ENCODE measurements at regions not wholly inside any gene's neighbourhood (a gene's known extent, or its start where the extent isn't known, plus 50 kb on each side); places are given as distances from the start of the nearest gene placed in this dataset.

DNA sequence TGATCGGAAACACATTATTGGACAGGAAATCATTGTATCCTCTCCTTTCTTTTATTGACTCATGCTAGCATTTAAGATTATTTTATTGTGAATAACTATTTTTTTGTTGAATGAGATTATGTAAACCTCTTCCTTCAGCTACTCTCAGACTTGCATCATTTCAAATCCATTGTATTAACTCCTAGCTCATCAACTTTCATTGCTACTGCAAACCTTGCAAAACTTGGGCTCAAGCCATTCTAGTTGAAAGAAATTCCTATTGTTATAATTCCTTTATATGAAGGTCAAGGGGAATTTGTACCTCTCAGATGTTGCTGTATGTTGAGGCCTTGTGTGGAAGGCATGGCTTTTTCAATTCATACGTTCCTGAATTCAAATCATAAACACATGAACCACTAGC is 1764.6 kb downstream of the SUCLG1 start:
- H3K79me2 ChIP-seq (ENCODE audit: low read length): no peaks in the 10 kb centered on the region
- no peak overlapping the region; the same call in 1 of the 2 replicates for H2AFZ ChIP-seq (ENCODE audit: low read length)
- no peaks in the 10 kb centered on the region for H3K9me2 ChIP-seq (replicated peaks; ENCODE audit: low read length)
- no peaks in the 10 kb centered on the region for H3K36me3 ChIP-seq (ENCODE audit: low read depth, low read length)
- no peak for ATAC-seq
- no TSS peak for BruUV-seq (replicated peaks)
- CTCF ChIA-PET: no interaction called here
- H3K9ac ChIP-seq (ENCODE audit: low read length): no peak overlapping the region
- H3K9me3 ChIP-seq (ENCODE audit: low read length): no peaks in the 10 kb centered on the region
- intact Hi-C loops (cut with micrococcal nuclease): no loop called here
- H3K4me3 ChIP-seq (ENCODE audit: low read length): no peak overlapping the region
- no peaks in the 10 kb centered on the region for H4K20me1 ChIP-seq (ENCODE audit: low read length)
- TF ChIP-seq EZH2phosphoT487 (IDR thresholded peaks at IDR 0.05; ENCODE audit: borderline replicate concordance, low read length) (no peak), EZH2 (IDR thresholded peaks at IDR 0.05; ENCODE audit: low read length, unreplicated experiment) (no peak)
- TF ChIP-seq, protein P1, sequence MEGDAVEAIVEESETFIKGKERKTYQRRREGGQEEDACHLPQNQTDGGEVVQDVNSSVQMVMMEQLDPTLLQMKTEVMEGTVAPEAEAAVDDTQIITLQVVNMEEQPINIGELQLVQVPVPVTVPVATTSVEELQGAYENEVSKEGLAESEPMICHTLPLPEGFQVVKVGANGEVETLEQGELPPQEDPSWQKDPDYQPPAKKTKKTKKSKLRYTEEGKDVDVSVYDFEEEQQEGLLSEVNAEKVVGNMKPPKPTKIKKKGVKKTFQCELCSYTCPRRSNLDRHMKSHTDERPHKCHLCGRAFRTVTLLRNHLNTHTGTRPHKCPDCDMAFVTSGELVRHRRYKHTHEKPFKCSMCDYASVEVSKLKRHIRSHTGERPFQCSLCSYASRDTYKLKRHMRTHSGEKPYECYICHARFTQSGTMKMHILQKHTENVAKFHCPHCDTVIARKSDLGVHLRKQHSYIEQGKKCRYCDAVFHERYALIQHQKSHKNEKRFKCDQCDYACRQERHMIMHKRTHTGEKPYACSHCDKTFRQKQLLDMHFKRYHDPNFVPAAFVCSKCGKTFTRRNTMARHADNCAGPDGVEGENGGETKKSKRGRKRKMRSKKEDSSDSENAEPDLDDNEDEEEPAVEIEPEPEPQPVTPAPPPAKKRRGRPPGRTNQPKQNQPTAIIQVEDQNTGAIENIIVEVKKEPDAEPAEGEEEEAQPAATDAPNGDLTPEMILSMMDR (conservative IDR thresholded peaks at IDR 0.05; ENCODE audit: low read depth, low read length): no peak
- no peak for DNase-seq
- no peak overlapping the region for H3K27ac ChIP-seq (ENCODE audit: low read length)
- H3K4me2 ChIP-seq (ENCODE audit: low read length): 0 out of 2 replicates have a peak overlapping the region, but pooled peaks have one; percentile 13
- H3F3A ChIP-seq (ENCODE audit: low read length, unreplicated experiment): no peaks in the 10 kb centered on the region
- POLR2A ChIA-PET (ENCODE audit: unreplicated experiment): no interaction called here
- no peaks in the 10 kb centered on the region for H3K4me1 ChIP-seq (ENCODE audit: insufficient read depth, low read length)
- H3K27me3 ChIP-seq (ENCODE audit: low read length): no peaks in the 10 kb centered on the region

DNA sequence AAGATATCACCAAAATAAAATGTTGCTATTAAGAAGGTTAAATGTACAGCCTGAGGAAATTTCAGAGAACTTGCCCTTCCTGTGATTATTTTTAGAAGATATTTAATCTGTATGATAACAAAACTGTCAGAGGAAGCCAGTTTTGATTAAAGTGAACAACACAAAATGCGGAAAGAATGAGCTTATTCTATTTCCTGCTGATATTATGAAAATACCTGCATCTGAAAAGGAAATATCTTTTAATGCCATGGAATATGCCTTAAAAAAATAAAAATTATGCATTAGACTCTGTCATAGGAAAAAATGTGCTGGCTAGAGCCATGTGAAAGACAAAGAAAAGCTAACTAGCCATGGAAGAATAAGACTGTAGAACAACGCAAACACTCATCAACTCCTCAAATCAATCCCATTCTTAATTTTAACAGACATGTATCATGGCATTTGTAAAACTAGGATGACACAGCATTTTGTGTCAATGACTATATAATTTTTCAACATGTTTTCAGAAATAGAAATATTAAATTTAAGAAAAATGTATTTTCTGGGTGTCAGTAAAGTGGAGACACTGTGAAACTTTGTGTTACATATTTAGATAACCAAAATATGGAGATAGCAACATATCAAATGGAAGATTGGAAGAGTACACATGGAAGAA is 1768.2 kb downstream of the SUCLG1 start:
- H3K4me2 ChIP-seq (ENCODE audit: low read length): no peak overlapping the region
- ChIA-PET CTCF (no interaction called here), POLR2A (ENCODE audit: unreplicated experiment) (no interaction called here)
- DNase-seq (no peak), ATAC-seq (no peak)
- intact Hi-C loops (cut with micrococcal nuclease): no loop called here
- H4K20me1 ChIP-seq (ENCODE audit: low read length): no peaks in the 10 kb centered on the region
- no peak overlapping the region for H3K4me3 ChIP-seq (ENCODE audit: low read length)
- no peaks in the 10 kb centered on the region for H3K9me3 ChIP-seq (ENCODE audit: low read length)
- H3K79me2 ChIP-seq (ENCODE audit: low read length): no peaks in the 10 kb centered on the region
- H3F3A ChIP-seq (ENCODE audit: low read length, unreplicated experiment): no peaks in the 10 kb centered on the region
- TF ChIP-seq EZH2phosphoT487 (IDR thresholded peaks at IDR 0.05; ENCODE audit: borderline replicate concordance, low read length): no peak
- TF ChIP-seq EZH2 (IDR thresholded peaks at IDR 0.05; ENCODE audit: low read length, unreplicated experiment): no peak
- TF ChIP-seq, protein P1 (conservative IDR thresholded peaks at IDR 0.05; ENCODE audit: low read depth, low read length): no peak
- no peak overlapping the region for H3K9ac ChIP-seq (ENCODE audit: low read length)
- BruUV-seq (replicated peaks): no TSS peak
- no peaks in the 10 kb centered on the region for H3K4me1 ChIP-seq (ENCODE audit: insufficient read depth, low read length)
- no peak overlapping the region for H2AFZ ChIP-seq (ENCODE audit: low read length)
- no peaks in the 10 kb centered on the region for H3K9me2 ChIP-seq (replicated peaks; ENCODE audit: low read length)
- no peaks in the 10 kb centered on the region for H3K27me3 ChIP-seq (ENCODE audit: low read length)
- H3K27ac ChIP-seq (ENCODE audit: low read length): no peak overlapping the region
- no peaks in the 10 kb centered on the region for H3K36me3 ChIP-seq (ENCODE audit: low read depth, low read length)

DNA sequence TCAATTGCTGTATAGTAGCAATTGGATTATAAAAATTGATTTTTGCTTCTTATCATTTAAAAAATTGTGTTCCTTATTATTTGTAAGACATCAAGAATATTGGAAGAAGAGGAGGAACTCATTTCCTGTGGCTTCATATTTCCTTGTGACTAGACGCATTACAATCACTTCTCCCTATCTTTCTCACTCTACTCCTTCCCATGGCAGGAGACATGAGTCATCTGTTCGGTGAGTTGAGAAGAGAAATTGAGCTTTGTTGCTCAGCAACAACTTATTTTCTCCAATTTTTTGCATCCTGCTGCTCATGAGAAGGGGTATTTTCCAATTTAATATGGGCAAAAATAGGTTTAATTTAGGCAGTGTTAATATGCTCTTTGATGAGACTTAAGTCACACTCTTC is 1783.9 kb downstream of the SUCLG1 start:
- DNase-seq: peak; percentile 66
- TF ChIP-seq EZH2phosphoT487 (IDR thresholded peaks at IDR 0.05; ENCODE audit: borderline replicate concordance, low read length) (no peak), EZH2 (IDR thresholded peaks at IDR 0.05; ENCODE audit: low read length, unreplicated experiment) (no peak)
- TF ChIP-seq, protein P1 (conservative IDR thresholded peaks at IDR 0.05; ENCODE audit: low read depth, low read length): no peak

More for the DNA sequence above, 1783.9 kb downstream of the SUCLG1 start:
- Histone ChIP-seq H3K9me3 (ENCODE audit: low read length) (no peaks in the 10 kb centered on the region), H3K27ac (ENCODE audit: low read length) (peak overlapping the region; percentile 15; the same call in 1 of the 2 replicates), H3K79me2 (ENCODE audit: low read length) (no peaks in the 10 kb centered on the region), H3K27me3 (ENCODE audit: low read length) (no peaks in the 10 kb centered on the region), H3K4me1 (ENCODE audit: insufficient read depth, low read length) (0 out of 2 replicates have a peak, but pooled peaks cover 9% of the 10 kb centered on the region), H3K9me2 (replicated peaks; ENCODE audit: low read length) (no peaks in the 10 kb centered on the region), H3K4me2 (ENCODE audit: low read length) (no peak overlapping the region), H2AFZ (ENCODE audit: low read length) (no peak overlapping the region), H3K9ac (ENCODE audit: low read length) (no peak overlapping the region), H3F3A (ENCODE audit: low read length, unreplicated experiment) (no peaks in the 10 kb centered on the region), H3K36me3 (ENCODE audit: low read depth, low read length) (no peaks in the 10 kb centered on the region), H3K4me3 (ENCODE audit: low read length) (no peak overlapping the region), H4K20me1 (ENCODE audit: low read length) (no peaks in the 10 kb centered on the region)
- peak; percentile 76 for ATAC-seq
- ChIA-PET POLR2A (ENCODE audit: unreplicated experiment) (no interaction called here), CTCF (no interaction called here)
- no TSS peak for BruUV-seq (replicated peaks)
- intact Hi-C loops (cut with micrococcal nuclease): no loop called here
